Karpas-422 (cell line): ENCODE measurements at regions not wholly inside any gene's neighbourhood (a gene's known extent, or its start where the extent isn't known, plus 50 kb on each side); places are given as distances from the start of the nearest gene placed in this dataset.

Source experiments
- DNase-seq: peaks from one replicate; pipeline ENCODE4 v3.0.0-alpha.2; 2015
- H2AFZ ChIP-seq: fragments of 200-600 bp; sonication (generic); 2 replicates; pipeline ENCODE4 v1.6.1; 2014; ENCODE audit warnings: antibody characterized with exemption, low read length, mixed read lengths
- H3K27ac ChIP-seq: fragments of 200-600 bp; sonication (generic); 2 replicates; pipeline ENCODE4 v1.5.1; 2014; ENCODE audit warnings: mild to moderate bottlenecking, low read length, moderate library complexity
- H3K27me3 ChIP-seq: fragments of 200-600 bp; sonication (generic); 2 replicates; pipeline ENCODE4 v1.6.1; 2014; ENCODE audit warnings: low read length, mixed read lengths
- H3K36me3 ChIP-seq: fragments of 200-600 bp; sonication (generic); 2 replicates; pipeline ENCODE4 v1.6.1; 2014; ENCODE audit warnings: low read length, mixed read lengths; ENCODE audit not compliant: insufficient read depth
- H3K4me1 ChIP-seq: fragments of 200-600 bp; sonication (generic); 2 replicates; pipeline ENCODE4 v1.6.1; 2014; ENCODE audit warnings: mild to moderate bottlenecking, low read length, mixed read lengths
- H3K4me2 ChIP-seq: fragments of 200-600 bp; sonication (generic); 2 replicates; pipeline ENCODE4 v1.6.1; 2014; ENCODE audit warnings: low read length, low read depth, mild to moderate bottlenecking; ENCODE audit not compliant: poor library complexity, severe bottlenecking
- H3K4me3 ChIP-seq: fragments of 200-600 bp; sonication (generic); 2 replicates; pipeline ENCODE4 v1.5.1; 2014; ENCODE audit warnings: mild to moderate bottlenecking, antibody characterized with exemption, low read length, mixed read lengths
- H3K79me2 ChIP-seq: fragments of 200-600 bp; sonication (generic); 2 replicates; pipeline ENCODE4 v1.6.1; 2014; ENCODE audit warnings: mild to moderate bottlenecking, low read length, mixed read lengths
- H3K9ac ChIP-seq: fragments of 200-600 bp; sonication (generic); 2 replicates; pipeline ENCODE4 v1.6.0; 2014; ENCODE audit warnings: low read length
- H3K9me2 ChIP-seq: fragments of 200-600 bp; sonication (generic), shearing (Covaris generic); replicated peaks from 2 replicates; pipeline ENCODE4 v1.6.0; 2014; ENCODE audit warnings: mild to moderate bottlenecking, low read length, moderate library complexity; ENCODE audit not compliant: insufficient read depth
- H3K9me3 ChIP-seq: fragments of 300-700, 200-600 bp; sonication (generic); 2 replicates; pipeline ENCODE4 v1.6.1; 2014; ENCODE audit warnings: low read length, mixed read lengths
- H4K20me1 ChIP-seq: fragments of 200-600 bp; sonication (generic); 2 replicates; pipeline ENCODE4 v1.6.1; 2014; ENCODE audit warnings: mild to moderate bottlenecking, antibody characterized with exemption, low read length, low read depth; ENCODE audit not compliant: insufficient read depth

DNA sequence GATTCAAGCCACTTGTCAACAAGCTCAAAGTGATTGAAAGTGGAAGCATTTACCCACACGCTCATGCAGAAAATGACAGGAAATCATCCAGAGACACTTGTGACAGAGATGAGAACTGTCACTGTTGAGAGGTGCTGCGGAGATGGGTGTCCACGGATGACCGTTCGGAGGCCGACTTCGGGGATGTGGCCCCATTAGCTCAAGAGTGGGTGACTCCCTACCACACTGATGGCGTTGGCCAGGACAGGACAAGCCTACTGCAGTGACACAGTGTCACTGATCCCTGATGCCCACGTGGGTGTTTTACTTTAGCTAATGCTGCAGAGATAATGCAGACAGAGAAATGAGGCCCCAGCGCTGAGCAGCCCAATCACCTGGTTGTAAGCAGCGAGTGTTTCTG is 81.5 kb upstream of the YWHAQ start:
- Histone ChIP-seq H3K9me2 (no peaks in the 10 kb centered on the region), H3K36me3 (no peaks in the 10 kb centered on the region), H3K27me3 (no peaks in the 10 kb centered on the region), H3K4me2 (no peak overlapping the region), H4K20me1 (no peaks in the 10 kb centered on the region), H3K9ac (no peak overlapping the region), H3K4me3 (no peak overlapping the region), H3K79me2 (no peaks in the 10 kb centered on the region), H2AFZ (no peak overlapping the region), H3K4me1 (peaks cover 16% of the 10 kb centered on the region), H3K27ac (no peak overlapping the region), H3K9me3 (no peaks in the 10 kb centered on the region)
- DNase-seq = no peak

DNA sequence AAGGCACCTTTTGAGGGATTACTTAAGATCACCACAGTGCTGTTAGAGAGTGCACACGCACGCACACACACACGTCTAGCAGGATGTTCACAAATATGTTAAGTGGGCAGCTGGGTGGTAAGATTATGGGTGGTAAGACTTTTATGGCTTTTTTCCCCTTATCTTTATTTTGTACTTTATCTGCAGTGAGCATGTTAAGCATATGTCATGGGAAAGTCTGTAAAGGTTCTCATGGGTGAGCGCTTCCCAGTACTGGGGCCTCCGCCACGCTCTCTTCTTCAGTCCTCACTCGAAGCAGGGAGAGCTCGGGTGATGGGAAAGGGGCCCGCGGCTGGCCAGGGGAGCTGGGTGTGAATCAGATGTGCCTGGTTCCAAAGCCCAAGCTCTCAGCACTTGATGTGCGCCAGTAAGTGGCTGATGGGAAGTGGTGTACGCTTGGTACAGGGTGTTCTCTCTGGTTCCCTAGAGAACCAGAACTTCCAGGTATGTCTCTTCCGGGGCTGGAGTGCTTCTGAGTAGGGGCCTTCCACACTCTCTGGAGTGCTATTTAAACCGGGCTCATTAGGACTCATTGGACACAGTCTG is 83.9 kb upstream of the YWHAQ start:
- DNase-seq = no peak

DNA sequence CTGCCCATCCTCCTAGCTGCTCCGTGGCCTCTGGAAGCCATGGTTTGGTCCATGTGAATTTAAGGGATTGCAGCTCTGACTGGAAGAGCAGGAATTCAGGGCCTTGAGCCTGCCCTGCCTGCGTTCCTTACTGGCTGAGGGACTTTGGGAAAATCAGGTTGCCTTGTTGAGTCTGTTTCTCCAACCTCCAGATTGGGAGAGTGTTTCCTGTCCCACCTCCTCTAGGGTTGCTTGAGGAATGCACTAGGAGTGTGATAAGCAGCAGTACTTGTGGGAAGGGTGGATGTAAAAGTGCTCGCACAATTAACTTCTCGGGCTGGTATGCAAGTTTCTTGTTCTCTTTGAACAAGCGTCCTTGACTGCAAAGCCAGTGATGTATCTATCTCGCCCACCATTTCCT is 84.4 kb upstream of the YWHAQ start:
- Histone ChIP-seq H4K20me1 (no peaks in the 10 kb centered on the region), H3K79me2 (no peaks in the 10 kb centered on the region), H3K9ac (no peak overlapping the region), H3K4me1 (peaks cover 23% of the 10 kb centered on the region), H3K27me3 (no peaks in the 10 kb centered on the region), H3K27ac (no peak overlapping the region), H3K4me3 (no peak overlapping the region), H3K9me2 (no peaks in the 10 kb centered on the region), H3K9me3 (no peaks in the 10 kb centered on the region), H3K4me2 (no peak overlapping the region), H2AFZ (no peak overlapping the region), H3K36me3 (no peaks in the 10 kb centered on the region)
- DNase-seq = no peak

More for the DNA sequence above, 83.9 kb upstream of the YWHAQ start:
- peaks cover 22% of the 10 kb centered on the region for H3K4me1 ChIP-seq
- no peaks in the 10 kb centered on the region for H3K27me3 ChIP-seq
- H3K9ac ChIP-seq = no peak overlapping the region
- H2AFZ ChIP-seq = no peak overlapping the region
- no peak overlapping the region for H3K4me2 ChIP-seq
- H3K79me2 ChIP-seq = no peaks in the 10 kb centered on the region
- no peak overlapping the region for H3K27ac ChIP-seq
- H3K4me3 ChIP-seq = no peak overlapping the region
- no peaks in the 10 kb centered on the region for H3K36me3 ChIP-seq
- no peaks in the 10 kb centered on the region for H3K9me3 ChIP-seq
- H4K20me1 ChIP-seq = no peaks in the 10 kb centered on the region
- H3K9me2 ChIP-seq = no peaks in the 10 kb centered on the region

DNA sequence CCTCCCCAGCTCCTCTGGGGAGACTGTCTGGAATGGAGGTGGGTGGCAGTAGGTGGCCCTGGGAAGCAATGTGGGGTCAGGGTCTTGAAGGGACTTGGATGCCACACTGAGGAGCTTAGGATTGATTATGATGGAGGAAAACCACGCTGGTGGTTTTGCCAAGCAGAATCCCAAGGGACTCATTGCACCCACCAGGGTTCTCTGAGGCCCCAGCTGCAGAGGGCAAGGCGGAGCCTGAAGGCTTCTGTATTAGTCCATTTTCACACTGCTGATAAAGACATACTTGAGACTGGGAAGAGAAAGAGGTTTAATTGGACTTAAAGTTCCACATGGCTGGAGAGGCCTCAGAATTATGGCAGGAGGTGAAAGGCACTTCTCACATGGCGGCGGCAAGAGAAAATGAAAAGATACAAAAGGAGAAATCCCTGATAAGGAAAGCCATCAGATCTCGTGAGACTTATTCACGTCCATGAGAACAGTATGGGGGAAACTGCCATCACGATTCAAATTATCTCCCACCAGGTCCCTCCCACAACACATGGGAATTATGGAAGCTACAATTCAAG is 87.2 kb upstream of the YWHAQ start:
- Histone ChIP-seq H3K9me2 (no peaks in the 10 kb centered on the region), H3K4me2 (no peak overlapping the region), H3K79me2 (no peaks in the 10 kb centered on the region), H4K20me1 (no peaks in the 10 kb centered on the region), H3K36me3 (no peaks in the 10 kb centered on the region), H3K9me3 (no peaks in the 10 kb centered on the region), H3K9ac (no peak overlapping the region), H3K27ac (no peak overlapping the region), H3K4me3 (no peak overlapping the region), H3K27me3 (no peaks in the 10 kb centered on the region), H2AFZ (no peak overlapping the region), H3K4me1 (peaks cover 24% of the 10 kb centered on the region)
- DNase-seq = no peak

DNA sequence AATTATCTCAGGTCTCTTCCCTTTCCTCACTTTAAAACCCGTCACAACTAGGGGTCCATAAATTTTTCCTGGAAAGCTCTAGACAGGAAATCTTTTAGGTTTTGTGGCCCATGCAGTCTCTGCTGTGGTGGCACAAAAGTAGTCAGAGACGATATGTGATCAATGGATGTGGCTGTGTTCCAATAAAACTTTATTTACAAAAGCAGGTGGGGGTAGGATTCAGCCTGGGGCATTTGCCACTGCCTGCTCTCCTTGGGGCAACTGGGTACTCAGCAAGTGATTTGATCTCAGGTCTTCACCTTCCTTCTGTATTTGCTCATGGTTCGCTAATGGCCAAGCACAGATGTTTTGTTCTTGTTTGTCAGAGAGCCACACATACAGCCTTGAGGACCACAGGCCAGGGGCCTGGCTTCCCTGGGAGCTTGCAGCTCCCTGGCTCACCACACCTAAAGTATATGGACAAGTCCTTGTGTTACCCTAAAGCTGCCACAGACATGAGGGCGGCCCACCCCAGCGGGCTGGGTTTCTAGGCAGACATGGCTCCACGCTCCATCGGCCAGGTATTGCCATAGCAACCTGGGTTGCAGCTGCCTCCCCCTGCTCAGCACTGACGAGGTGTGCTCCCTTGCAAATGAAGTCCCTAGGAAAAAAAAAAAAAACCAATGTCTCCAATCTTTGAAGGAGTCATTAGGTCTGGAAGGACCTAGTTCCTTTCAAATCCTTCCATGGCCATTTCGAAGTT is 89.7 kb upstream of the YWHAQ start:
- no peak overlapping the region for H2AFZ ChIP-seq
- DNase-seq = peak; percentile 90
- no peaks in the 10 kb centered on the region for H3K9me3 ChIP-seq
- H3K36me3 ChIP-seq = no peaks in the 10 kb centered on the region
- H3K79me2 ChIP-seq = no peaks in the 10 kb centered on the region
- peaks cover 24% of the 10 kb centered on the region for H3K4me1 ChIP-seq
- H3K27me3 ChIP-seq = no peaks in the 10 kb centered on the region
- no peaks in the 10 kb centered on the region for H4K20me1 ChIP-seq
- H3K9ac ChIP-seq = no peak overlapping the region
- no peak overlapping the region for H3K27ac ChIP-seq
- peak overlapping the region; percentile 40 for H3K4me3 ChIP-seq
- H3K9me2 ChIP-seq = no peaks in the 10 kb centered on the region
- H3K4me2 ChIP-seq = peak overlapping the region; percentile 56

DNA sequence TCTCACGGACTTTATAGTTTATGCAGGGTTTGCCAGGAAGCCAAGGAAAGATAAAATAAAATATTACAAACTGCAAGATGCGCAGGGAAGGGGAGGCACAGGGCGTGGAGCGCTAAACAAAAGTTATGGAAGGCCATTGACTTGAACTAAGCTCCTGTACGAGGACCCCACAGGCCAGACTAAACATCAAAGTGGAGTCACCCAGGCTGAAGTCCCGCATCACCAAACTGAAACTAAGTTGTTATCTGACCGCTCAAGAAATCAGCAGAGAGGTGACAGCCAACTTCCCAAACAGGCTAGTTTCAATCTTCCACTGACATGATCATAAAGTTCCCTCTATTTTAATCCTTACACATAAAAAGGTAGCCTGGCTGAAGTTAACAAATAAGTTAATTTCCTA is 90.5 kb upstream of the YWHAQ start:
- peak overlapping the region; percentile 40 for H3K4me3 ChIP-seq
- DNase-seq = no peak
- no peak overlapping the region for H3K27ac ChIP-seq
- H4K20me1 ChIP-seq = no peaks in the 10 kb centered on the region
- H3K36me3 ChIP-seq = no peaks in the 10 kb centered on the region
- H3K4me2 ChIP-seq = peak overlapping the region; percentile 56
- H3K27me3 ChIP-seq = no peaks in the 10 kb centered on the region
- H3K9me3 ChIP-seq = no peaks in the 10 kb centered on the region
- no peak overlapping the region for H3K9ac ChIP-seq
- no peaks in the 10 kb centered on the region for H3K79me2 ChIP-seq
- H2AFZ ChIP-seq = no peak overlapping the region
- H3K4me1 ChIP-seq = peaks cover 24% of the 10 kb centered on the region
- H3K9me2 ChIP-seq = no peaks in the 10 kb centered on the region

DNA sequence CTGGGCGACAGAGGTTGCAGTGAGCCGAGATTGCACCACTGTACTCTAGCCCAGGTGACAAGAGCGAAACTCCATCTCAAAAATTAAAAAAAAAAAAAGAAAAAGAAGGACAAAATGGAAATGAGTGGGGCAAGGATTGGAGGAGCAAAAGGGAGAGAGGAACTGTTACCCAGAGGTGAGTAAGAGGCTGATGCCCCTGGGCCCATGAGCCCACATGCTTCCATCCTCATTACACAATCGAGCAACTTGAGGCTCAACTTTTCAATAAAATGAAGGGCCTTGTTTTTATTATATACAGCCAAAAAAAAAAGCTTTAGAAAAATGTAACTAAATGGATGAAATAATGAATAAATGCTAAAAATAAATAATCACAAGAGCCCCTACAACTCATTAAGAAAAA is 91.7 kb upstream of the YWHAQ start:
- Histone ChIP-seq H3K9ac (no peak overlapping the region), H3K4me2 (no peak overlapping the region), H3K9me3 (no peaks in the 10 kb centered on the region), H4K20me1 (no peaks in the 10 kb centered on the region), H3K79me2 (no peaks in the 10 kb centered on the region), H3K4me3 (no peak overlapping the region), H3K27me3 (no peaks in the 10 kb centered on the region), H2AFZ (no peak overlapping the region), H3K9me2 (no peaks in the 10 kb centered on the region), H3K27ac (no peak overlapping the region), H3K4me1 (peaks cover 24% of the 10 kb centered on the region), H3K36me3 (no peaks in the 10 kb centered on the region)
- DNase-seq = no peak

DNA sequence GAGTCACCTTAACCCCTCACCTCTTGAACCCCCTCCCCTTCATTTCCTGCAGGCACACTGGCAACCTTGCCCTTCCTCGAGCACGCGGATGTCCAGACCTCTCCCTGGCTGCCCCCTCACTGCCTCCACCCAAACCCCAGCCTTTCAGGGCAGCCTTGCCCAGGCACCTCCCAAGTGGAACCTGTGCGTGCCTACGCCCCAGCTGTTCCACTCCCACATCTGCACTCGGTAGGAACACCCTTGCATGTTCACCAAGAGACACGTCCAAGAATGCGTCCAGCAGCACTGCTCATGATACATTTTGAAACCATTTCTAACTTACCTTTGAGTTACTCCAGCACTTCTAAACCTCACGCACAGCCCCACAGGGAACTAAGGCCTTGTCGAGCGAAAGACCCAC is 93.8 kb upstream of the YWHAQ start:
- H3K4me2 ChIP-seq = no peak overlapping the region
- no peak overlapping the region for H3K27ac ChIP-seq
- no peak overlapping the region for H3K4me3 ChIP-seq
- no peak for DNase-seq
- peaks cover 33% of the 10 kb centered on the region for H3K4me1 ChIP-seq
- H3K36me3 ChIP-seq = no peaks in the 10 kb centered on the region
- no peaks in the 10 kb centered on the region for H3K9me2 ChIP-seq
- H3K79me2 ChIP-seq = no peaks in the 10 kb centered on the region
- H3K27me3 ChIP-seq = no peaks in the 10 kb centered on the region
- no peak overlapping the region for H2AFZ ChIP-seq
- H4K20me1 ChIP-seq = no peaks in the 10 kb centered on the region
- no peaks in the 10 kb centered on the region for H3K9me3 ChIP-seq
- H3K9ac ChIP-seq = no peak overlapping the region
